ENCODE measurements at regions not wholly inside any gene's neighbourhood (a gene's known extent, or its start where the extent isn't known, plus 50 kb on each side); places are given as distances from the start of the nearest gene placed in this dataset.

DNA sequence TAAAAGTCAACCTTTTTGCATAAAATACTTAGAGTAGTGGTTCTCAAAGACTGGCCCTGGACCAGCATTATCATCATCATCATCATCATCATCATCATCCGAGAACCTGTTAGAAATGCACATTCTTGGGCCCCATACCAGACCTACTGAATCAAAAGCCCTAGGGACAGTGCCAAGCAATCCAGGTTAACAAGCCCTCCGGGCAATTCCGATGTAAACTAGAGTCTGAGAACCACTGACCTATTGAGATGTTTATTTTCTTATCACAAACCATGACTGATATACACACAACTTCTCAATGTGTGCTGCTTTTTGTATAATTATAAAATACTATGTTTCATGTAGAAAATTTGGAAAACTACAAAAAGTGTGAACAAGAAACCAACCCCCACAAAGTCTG lies 133.4 kb upstream of the GATB start:
- TF ChIP-seq, protein P1, sequence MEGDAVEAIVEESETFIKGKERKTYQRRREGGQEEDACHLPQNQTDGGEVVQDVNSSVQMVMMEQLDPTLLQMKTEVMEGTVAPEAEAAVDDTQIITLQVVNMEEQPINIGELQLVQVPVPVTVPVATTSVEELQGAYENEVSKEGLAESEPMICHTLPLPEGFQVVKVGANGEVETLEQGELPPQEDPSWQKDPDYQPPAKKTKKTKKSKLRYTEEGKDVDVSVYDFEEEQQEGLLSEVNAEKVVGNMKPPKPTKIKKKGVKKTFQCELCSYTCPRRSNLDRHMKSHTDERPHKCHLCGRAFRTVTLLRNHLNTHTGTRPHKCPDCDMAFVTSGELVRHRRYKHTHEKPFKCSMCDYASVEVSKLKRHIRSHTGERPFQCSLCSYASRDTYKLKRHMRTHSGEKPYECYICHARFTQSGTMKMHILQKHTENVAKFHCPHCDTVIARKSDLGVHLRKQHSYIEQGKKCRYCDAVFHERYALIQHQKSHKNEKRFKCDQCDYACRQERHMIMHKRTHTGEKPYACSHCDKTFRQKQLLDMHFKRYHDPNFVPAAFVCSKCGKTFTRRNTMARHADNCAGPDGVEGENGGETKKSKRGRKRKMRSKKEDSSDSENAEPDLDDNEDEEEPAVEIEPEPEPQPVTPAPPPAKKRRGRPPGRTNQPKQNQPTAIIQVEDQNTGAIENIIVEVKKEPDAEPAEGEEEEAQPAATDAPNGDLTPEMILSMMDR (IDR thresholded peaks at IDR 0.05; ENCODE audit: unreplicated experiment in 3 of 3), result no peak
- H3K27ac Mint-ChIP-seq, result no peak overlapping the region
- no peak overlapping the region for H3K4me3 Mint-ChIP-seq
- no peaks in the 10 kb centered on the region for H3K9me3 Mint-ChIP-seq
- peaks cover 7% of the 10 kb centered on the region for H3K27me3 Mint-ChIP-seq (ENCODE audit: low read depth)
- no peaks in the 10 kb centered on the region for H3K4me1 Mint-ChIP-seq
- no peaks in the 10 kb centered on the region for H3K36me3 Mint-ChIP-seq (ENCODE audit: low read depth)

DNA sequence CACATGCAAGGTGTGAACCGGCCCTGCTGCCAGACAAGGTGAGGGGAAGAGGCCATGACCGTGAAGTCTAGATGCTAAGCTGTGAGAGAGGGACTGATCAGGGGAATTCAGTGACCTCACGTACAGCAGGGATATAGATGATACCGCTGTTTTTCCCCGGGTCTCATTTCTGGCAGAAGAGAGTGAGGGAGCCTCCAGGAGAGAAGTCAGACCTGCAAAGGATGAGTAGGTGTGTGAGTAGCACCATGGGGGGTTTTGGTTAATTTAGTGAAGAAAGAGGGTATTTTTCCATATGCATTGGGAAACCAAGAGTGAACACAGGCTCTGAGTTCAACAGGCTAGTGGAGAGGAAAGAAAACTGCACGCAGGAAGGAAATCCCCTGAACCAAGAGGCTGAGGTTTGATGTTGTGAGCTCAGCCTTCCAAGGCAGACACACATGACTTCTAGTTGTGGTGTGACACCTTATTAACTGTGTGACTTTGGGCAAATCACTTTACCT lies 127.6 kb upstream of the GATB start:
- TF ChIP-seq, protein P1 (IDR thresholded peaks at IDR 0.05; ENCODE audit: unreplicated experiment in 3 of 3), result no peak
- no peak overlapping the region for H3K4me3 Mint-ChIP-seq
- no peak overlapping the region for H3K27ac Mint-ChIP-seq
- H3K36me3 Mint-ChIP-seq (ENCODE audit: low read depth), result no peaks in the 10 kb centered on the region
- H3K4me1 Mint-ChIP-seq, result no peaks in the 10 kb centered on the region
- H3K9me3 Mint-ChIP-seq, result no peaks in the 10 kb centered on the region
- H3K27me3 Mint-ChIP-seq (ENCODE audit: low read depth), result peaks cover 17% of the 10 kb centered on the region

GRCh38 chr4:151887816-151888180 lies 127.0 kb upstream of the GATB start:
- H3K36me3 Mint-ChIP-seq (ENCODE audit: low read depth), result no peaks in the 10 kb centered on the region
- H3K4me3 Mint-ChIP-seq, result no peak overlapping the region
- no peak overlapping the region for H3K27ac Mint-ChIP-seq
- peaks cover 17% of the 10 kb centered on the region for H3K27me3 Mint-ChIP-seq (ENCODE audit: low read depth)
- TF ChIP-seq, protein P1 (IDR thresholded peaks at IDR 0.05; ENCODE audit: unreplicated experiment in 3 of 3), result no peak
- H3K9me3 Mint-ChIP-seq, result no peaks in the 10 kb centered on the region
- no peaks in the 10 kb centered on the region for H3K4me1 Mint-ChIP-seq

- Mint-ChIP-seq H3K27ac (no peak overlapping the region), H3K9me3 (no peaks in the 10 kb centered on the region), H3K4me3 (no peak overlapping the region), H3K27me3 (ENCODE audit: low read depth) (peaks cover 17% of the 10 kb centered on the region), H3K4me1 (no peaks in the 10 kb centered on the region), H3K36me3 (ENCODE audit: low read depth) (no peaks in the 10 kb centered on the region)
- TF ChIP-seq, protein P1 (IDR thresholded peaks at IDR 0.05; ENCODE audit: unreplicated experiment in 3 of 3), result no peak
Measured at GRCh38 chr4:151887031-151887815, 126.4 kb upstream of the GATB start.

- Mint-ChIP-seq H3K27ac (no peak overlapping the region), H3K36me3 (ENCODE audit: low read depth) (no peaks in the 10 kb centered on the region)
Measured at GRCh38 chr4:151885123-151885522, 124.3 kb upstream of the GATB start.

More at GRCh38 chr4:151885123-151885522, 124.3 kb upstream of the GATB start:
- peaks cover 17% of the 10 kb centered on the region for H3K27me3 Mint-ChIP-seq (ENCODE audit: low read depth)
- H3K9me3 Mint-ChIP-seq, result no peaks in the 10 kb centered on the region
- no peak overlapping the region for H3K4me3 Mint-ChIP-seq
- TF ChIP-seq, protein P1 (IDR thresholded peaks at IDR 0.05; ENCODE audit: unreplicated experiment in 3 of 3), result no peak
- no peaks in the 10 kb centered on the region for H3K4me1 Mint-ChIP-seq

Measured in nephron (organoid).